H9 (cell line): ENCODE measurements at regions not wholly inside any gene's neighbourhood (a gene's known extent, or its start where the extent isn't known, plus 50 kb on each side); places are given as distances from the start of the nearest gene placed in this dataset.
"Not testable (repeated sequence)": the region's sequence is repeated elsewhere in the genome, so short reads cannot be mapped to it uniquely, and the experiment has no call there.

Experiments used
- DNase-seq: peaks from one replicate; pipeline ENCODE4 v3.0.0-alpha.2; 2017
- H2AFZ ChIP-seq: one replicate; pipeline ENCODE4 v1.6.1; 2013; ENCODE audit warnings: mild to moderate bottlenecking, low read length, control low read depth, moderate library complexity
- H2AK5ac ChIP-seq: 2 replicates; pipeline ENCODE4 v1.6.1; 2013; ENCODE audit warnings: low read length, control low read depth, mixed read lengths; ENCODE audit not compliant: insufficient read length
- H2BK120ac ChIP-seq: one replicate; pipeline ENCODE4 v1.6.1; 2013; ENCODE audit warnings: low read depth, mild to moderate bottlenecking, low read length, control low read depth, inconsistent platforms; ENCODE audit not compliant: poor library complexity, severe bottlenecking
- H2BK12ac ChIP-seq: 2 replicates; pipeline ENCODE4 v1.6.1; 2013; ENCODE audit warnings: low read length, control low read depth, mixed read lengths, low read depth; ENCODE audit not compliant: insufficient read length
- H2BK15ac ChIP-seq: 2 replicates; pipeline ENCODE4 v1.6.1; 2013; ENCODE audit warnings: low read depth, low read length, control low read depth
- H2BK20ac ChIP-seq: one replicate; pipeline ENCODE4 v1.6.1; 2013; ENCODE audit warnings: low read depth, mild to moderate bottlenecking, low read length, control low read depth, inconsistent platforms; ENCODE audit not compliant: poor library complexity, severe bottlenecking
- H2BK5ac ChIP-seq: 2 replicates; pipeline ENCODE4 v1.6.1; 2013; ENCODE audit warnings: low read length, control low read depth, mixed read lengths; ENCODE audit not compliant: insufficient read length
- H3K14ac ChIP-seq: 2 replicates; pipeline ENCODE4 v1.6.1; 2013; ENCODE audit warnings: low read length, control low read depth; ENCODE audit not compliant: insufficient read depth
- H3K18ac ChIP-seq: 2 replicates; pipeline ENCODE4 v1.6.1; 2013; ENCODE audit warnings: low read depth, mild to moderate bottlenecking, mixed read lengths, low read length, control low read depth; ENCODE audit not compliant: insufficient read length
- H3K23ac ChIP-seq: 2 replicates; pipeline ENCODE4 v1.6.1; 2013; ENCODE audit warnings: low read length, control low read depth, mixed read lengths, low read depth; ENCODE audit not compliant: insufficient read length
- H3K23me2 ChIP-seq: 2 replicates; pipeline ENCODE4 v1.6.1; 2013; ENCODE audit warnings: low read depth, mild to moderate bottlenecking, mixed read lengths, low read length, control low read depth; ENCODE audit not compliant: insufficient read length, poor library complexity, severe bottlenecking
- H3K27ac ChIP-seq: 2 replicates; pipeline ENCODE4 v1.5.1; 2013; ENCODE audit warnings: low read length, control low read depth, mixed read lengths, low read depth; ENCODE audit not compliant: insufficient read length
- H3K27me3 ChIP-seq: 2 replicates; pipeline ENCODE4 v1.6.1; 2013; ENCODE audit warnings: low read length, control low read depth, inconsistent platforms; ENCODE audit not compliant: insufficient read depth
- H3K4ac ChIP-seq: 2 replicates; pipeline ENCODE4 v1.6.1; 2013; ENCODE audit warnings: low read depth, mild to moderate bottlenecking, control low read depth, inconsistent platforms, low read length, moderate library complexity
- H3K4me1 ChIP-seq: 2 replicates; pipeline ENCODE4 v1.6.1; 2013; ENCODE audit warnings: low read length, control low read depth, inconsistent platforms; ENCODE audit not compliant: insufficient read depth
- H3K4me2 ChIP-seq: 2 replicates; pipeline ENCODE4 v1.6.1; 2013; ENCODE audit warnings: low read length, control low read depth, mixed read lengths; ENCODE audit not compliant: insufficient read length, insufficient read depth
- H3K56ac ChIP-seq: 2 replicates; pipeline ENCODE4 v1.6.1; 2013; ENCODE audit warnings: low read depth, mild to moderate bottlenecking, mixed read lengths, low read length, control low read depth; ENCODE audit not compliant: insufficient read length
- H3K79me1 ChIP-seq: 2 replicates; pipeline ENCODE4 v1.6.1; 2013; ENCODE audit warnings: low read depth, mild to moderate bottlenecking, moderate library complexity, low read length, control low read depth, inconsistent platforms; ENCODE audit not compliant: insufficient read depth, poor library complexity, severe bottlenecking
- H3K79me2 ChIP-seq: 2 replicates; pipeline ENCODE4 v1.6.1; 2013; ENCODE audit warnings: low read length, control low read depth, inconsistent platforms; ENCODE audit not compliant: insufficient read depth
- H3K9ac ChIP-seq: 2 replicates; pipeline ENCODE4 v1.6.1; 2013; ENCODE audit warnings: low read length, control low read depth, mixed read lengths; ENCODE audit not compliant: insufficient read length; ENCODE audit errors: extremely low read depth
- H3K9me3 ChIP-seq: one replicate; pipeline ENCODE4 v1.6.1; 2013; ENCODE audit warnings: low read depth, low read length, inconsistent platforms; ENCODE audit not compliant: control insufficient read depth
- H3T11ph ChIP-seq: one replicate; pipeline ENCODE4 v1.6.1; 2013; ENCODE audit warnings: mild to moderate bottlenecking, low read length, control low read depth, inconsistent platforms
- H4K20me1 ChIP-seq: one replicate; pipeline ENCODE4 v1.6.1; 2013; ENCODE audit not compliant: control insufficient read depth, insufficient read length, insufficient read depth
- H4K5ac ChIP-seq: 2 replicates; pipeline ENCODE4 v1.6.1; 2013; ENCODE audit warnings: low read depth, mild to moderate bottlenecking, mixed read lengths, low read length, control low read depth; ENCODE audit not compliant: insufficient read length
- H4K8ac ChIP-seq: replicated peaks from 2 replicates; pipeline ENCODE4 v1.6.1; 2013; ENCODE audit warnings: low read length, control low read depth, mixed read lengths, low read depth; ENCODE audit not compliant: insufficient read length
- H4K91ac ChIP-seq: 2 replicates; pipeline ENCODE4 v1.6.1; 2013; ENCODE audit warnings: low read depth, mild to moderate bottlenecking, moderate library complexity, mixed read lengths, low read length, control low read depth; ENCODE audit not compliant: insufficient read length
- H3K27ac Mint-ChIP-seq, 3 experiments: 2 replicates in 2 of 3; 3 replicates in 1 of 3; pipeline ENCODE4 v1.8.0; 2020 to 2021; ENCODE audit warnings: mixed read lengths in 3 of 3, mild to moderate bottlenecking in 1 of 3, moderate library complexity in 1 of 3
- H3K27me3 Mint-ChIP-seq: 2 replicates; pipeline ENCODE4 v1.8.0; 2021; ENCODE audit warnings: low read depth, mild to moderate bottlenecking, moderate library complexity, mixed read lengths
- H3K36me3 Mint-ChIP-seq, 3 experiments: 2 replicates in 2 of 3; 3 replicates in 1 of 3; pipeline ENCODE4 v1.8.0; 2020 to 2021; ENCODE audit warnings: low read depth in 3 of 3, mixed read lengths in 3 of 3; ENCODE audit not compliant: insufficient read depth in 1 of 3
- H3K4me1 Mint-ChIP-seq, 2 experiments: 2 replicates each; pipeline ENCODE4 v1.8.0; 2020; ENCODE audit warnings: mixed read lengths in 2 of 2
- H3K4me3 Mint-ChIP-seq, 2 experiments: 2 replicates in 1 of 2; 3 replicates in 1 of 2; pipeline ENCODE4 v1.8.0; 2020 to 2021; ENCODE audit warnings: mild to moderate bottlenecking in 2 of 2, mixed read lengths in 2 of 2, moderate library complexity in 1 of 2
- H3K9me3 Mint-ChIP-seq, 2 experiments: 2 replicates in 1 of 2; 3 replicates in 1 of 2; pipeline ENCODE4 v1.8.0; 2020; ENCODE audit warnings: mild to moderate bottlenecking in 2 of 2, mixed read lengths in 2 of 2, moderate library complexity in 1 of 2
- WGBS: extraction: QIAGEN DNeasy Blood & Tissue Kit; methylation state at CpG from one replicate; pipeline ENCODE4 v1.1.7; 2013; ENCODE audit warnings: missing lambda C conversion rate, low lambda C conversion rate, mixed read lengths; ENCODE audit not compliant: insufficient read length; ENCODE audit errors: extremely low coverage; 5-methylcytosine and 5-hydroxymethylcytosine counted together
- TF ChIP-seq, protein P1 (sequence below): fragments of 200-600 bp; sonication (generic); conservative IDR thresholded peaks from 3 replicates; pipeline ENCODE4 v1.8.0; 2021; ENCODE audit warnings: antibody characterized with exemption, mild to moderate bottlenecking

DNA sequence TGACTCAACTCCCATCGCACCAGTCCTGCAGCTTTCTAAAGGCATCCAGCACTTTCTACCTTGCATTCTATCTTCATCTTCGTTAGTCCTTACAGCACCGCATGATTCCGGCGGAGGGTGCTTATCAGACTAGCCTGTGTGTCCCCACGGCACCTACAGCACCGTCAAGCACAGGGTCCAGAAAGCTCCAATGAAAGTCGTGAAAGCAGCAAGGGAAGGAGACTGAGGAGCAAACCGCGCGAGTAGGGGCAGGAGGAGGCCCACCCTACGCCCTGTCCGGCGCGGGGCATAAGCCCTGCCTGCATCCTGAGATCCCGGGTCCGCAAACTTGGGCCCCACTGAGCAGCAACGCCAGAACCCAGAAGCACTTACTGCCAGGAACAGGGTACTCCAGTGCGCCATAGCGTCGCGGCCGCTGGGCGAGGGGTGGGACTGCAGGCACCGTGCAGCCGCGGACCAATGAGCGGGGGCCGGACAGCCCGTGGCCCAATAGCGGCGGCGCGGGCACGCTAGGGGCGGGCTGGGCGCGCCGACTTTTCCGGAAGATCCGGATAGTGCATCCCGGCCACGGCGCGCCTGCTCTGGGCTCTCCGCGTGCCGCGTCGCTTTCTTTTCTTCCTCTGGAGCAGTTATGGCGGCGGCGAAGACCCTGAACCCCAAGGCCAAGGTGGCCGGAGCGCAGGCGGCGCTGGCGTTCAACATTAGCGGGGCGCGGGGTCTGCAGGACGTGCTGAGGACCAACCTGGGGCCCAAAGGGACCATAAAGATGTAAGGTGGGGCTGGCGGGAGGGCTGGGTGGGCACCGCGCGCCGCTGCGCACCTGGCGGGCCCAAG, 122.1 kb upstream of the VKORC1L1 start:
- peaks cover 7 to 35% (median 24%) of the 10 kb centered on the region in 3 experiments; a peak in 6 of 7 replicates for H3K36me3 Mint-ChIP-seq
- H3K4me1 ChIP-seq: no peaks in the 10 kb centered on the region

DNA sequence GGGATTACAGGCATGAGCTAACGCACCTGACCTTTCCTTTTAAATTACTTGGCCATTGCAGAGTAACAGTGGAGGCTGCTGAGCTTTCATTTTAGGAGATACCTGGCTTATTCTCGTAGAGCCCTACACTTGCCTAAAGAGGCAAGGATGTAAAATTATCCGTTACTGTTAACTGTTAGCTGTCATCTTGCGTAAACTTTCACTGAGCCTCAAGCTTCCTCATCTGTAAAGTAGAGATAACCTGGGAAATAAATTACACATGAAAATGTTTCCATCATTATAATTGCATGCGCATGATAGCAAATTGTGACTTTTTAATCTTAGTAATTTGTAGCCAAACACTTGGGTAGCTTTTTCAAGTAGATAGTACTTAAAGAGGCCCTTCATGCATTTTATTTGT, 118.8 kb upstream of the VKORC1L1 start:
- not testable (repeated sequence) for H2BK5ac ChIP-seq, H3K56ac ChIP-seq, H3K4me1 Mint-ChIP-seq, H2BK20ac ChIP-seq, H3K14ac ChIP-seq, H3K4me1 ChIP-seq, DNase-seq, H3T11ph ChIP-seq, H3K27ac ChIP-seq, H4K5ac ChIP-seq, H3K79me1 ChIP-seq, H3K27me3 ChIP-seq, H2AFZ ChIP-seq, H4K20me1 ChIP-seq, H3K79me2 ChIP-seq, H3K4me3 Mint-ChIP-seq, H3K9ac ChIP-seq, H3K23ac ChIP-seq, H4K8ac ChIP-seq, H3K9me3 ChIP-seq, H3K9me3 Mint-ChIP-seq, H3K4ac ChIP-seq, H4K91ac ChIP-seq, H2BK120ac ChIP-seq, H3K23me2 ChIP-seq, H2BK15ac ChIP-seq, H2AK5ac ChIP-seq, H3K18ac ChIP-seq, H2BK12ac ChIP-seq, H3K27me3 Mint-ChIP-seq, H3K4me2 ChIP-seq
- H3K36me3 Mint-ChIP-seq: peaks cover 16 to 60% (median 49%) of the 10 kb centered on the region in 3 experiments
- WGBS: no CpG with 5 or more reads among the region's 5 CpGs
- 0 out of 7 replicates have a peak overlapping the region, but pooled peaks of 1 of the 3 experiments have one; percentile 70 for H3K27ac Mint-ChIP-seq

More for the DNA sequence above, 122.1 kb upstream of the VKORC1L1 start:
- H3K4me3 Mint-ChIP-seq: peak overlapping the region; percentile 90 to 94
- H3K27ac ChIP-seq: no peak overlapping the region
- no peak overlapping the region for H2BK20ac ChIP-seq
- H3K23me2 ChIP-seq: no peaks in the 10 kb centered on the region
- no peak overlapping the region for H4K91ac ChIP-seq
- peaks cover 10% of the 10 kb centered on the region; the same call in 1 of the 2 replicates for H3K79me2 ChIP-seq
- H3K79me1 ChIP-seq: peaks cover 2% of the 10 kb centered on the region
- no peak overlapping the region for H3K23ac ChIP-seq
- peak; percentile 92 for DNase-seq
- no peak overlapping the region for H4K8ac ChIP-seq
- H4K5ac ChIP-seq: no peak overlapping the region
- H3K27me3 Mint-ChIP-seq: no peaks in the 10 kb centered on the region
- TF ChIP-seq, protein P1, sequence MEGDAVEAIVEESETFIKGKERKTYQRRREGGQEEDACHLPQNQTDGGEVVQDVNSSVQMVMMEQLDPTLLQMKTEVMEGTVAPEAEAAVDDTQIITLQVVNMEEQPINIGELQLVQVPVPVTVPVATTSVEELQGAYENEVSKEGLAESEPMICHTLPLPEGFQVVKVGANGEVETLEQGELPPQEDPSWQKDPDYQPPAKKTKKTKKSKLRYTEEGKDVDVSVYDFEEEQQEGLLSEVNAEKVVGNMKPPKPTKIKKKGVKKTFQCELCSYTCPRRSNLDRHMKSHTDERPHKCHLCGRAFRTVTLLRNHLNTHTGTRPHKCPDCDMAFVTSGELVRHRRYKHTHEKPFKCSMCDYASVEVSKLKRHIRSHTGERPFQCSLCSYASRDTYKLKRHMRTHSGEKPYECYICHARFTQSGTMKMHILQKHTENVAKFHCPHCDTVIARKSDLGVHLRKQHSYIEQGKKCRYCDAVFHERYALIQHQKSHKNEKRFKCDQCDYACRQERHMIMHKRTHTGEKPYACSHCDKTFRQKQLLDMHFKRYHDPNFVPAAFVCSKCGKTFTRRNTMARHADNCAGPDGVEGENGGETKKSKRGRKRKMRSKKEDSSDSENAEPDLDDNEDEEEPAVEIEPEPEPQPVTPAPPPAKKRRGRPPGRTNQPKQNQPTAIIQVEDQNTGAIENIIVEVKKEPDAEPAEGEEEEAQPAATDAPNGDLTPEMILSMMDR: no peak
- no peak overlapping the region for H2AK5ac ChIP-seq
- peak overlapping the region; percentile 94 for H3K18ac ChIP-seq
- H3K14ac ChIP-seq: peak overlapping the region; percentile 96
- peak overlapping the region; percentile 67 for H3K4me2 ChIP-seq
- peak overlapping the region; percentile 33 for H2BK5ac ChIP-seq
- no peak overlapping the region for H2AFZ ChIP-seq
- no peaks in the 10 kb centered on the region for H4K20me1 ChIP-seq
- no peak overlapping the region for H2BK15ac ChIP-seq
- no peaks in the 10 kb centered on the region for H3K9me3 ChIP-seq
- no peak overlapping the region for H2BK12ac ChIP-seq
- H2BK120ac ChIP-seq: no peak overlapping the region
- no peak overlapping the region; the same call in 1 of the 2 replicates for H3K4ac ChIP-seq
- H3K4me1 Mint-ChIP-seq: peaks cover 3 to 10% of the 10 kb centered on the region in 2 experiments; a peak in 3 of 4 replicates
- no peaks in the 10 kb centered on the region for H3K27me3 ChIP-seq
- H3K9me3 Mint-ChIP-seq: no peaks in the 10 kb centered on the region; a peak in 1 of 5 replicates
- WGBS: no CpG with 5 or more reads among the region's 69 CpGs
- no peak overlapping the region for H3K56ac ChIP-seq
- H3K9ac ChIP-seq: peak overlapping the region; percentile 97
- peak overlapping the region; percentile 92 to 98 (median 96) for H3K27ac Mint-ChIP-seq
- H3T11ph ChIP-seq: no peak overlapping the region
